Glutamatergic neuron (in vitro differentiated cells): ENCODE measurements at regions not wholly inside any gene's neighbourhood (a gene's known extent, or its start where the extent isn't known, plus 50 kb on each side); places are given as distances from the start of the nearest gene placed in this dataset.

Experiments used
- DNase-seq: peaks from one replicate; pipeline ENCODE4 v3.0.0; 2022
- H3K27ac Mint-ChIP-seq: one replicate; pipeline ENCODE4 v1.8.0; 2020; ENCODE audit warnings: mild to moderate bottlenecking, mixed read lengths, inconsistent platforms; ENCODE audit not compliant: unreplicated experiment
- H3K27me3 Mint-ChIP-seq: one replicate; pipeline ENCODE4 v1.8.0; 2020; ENCODE audit warnings: mild to moderate bottlenecking, moderate library complexity, mixed read lengths, inconsistent platforms; ENCODE audit not compliant: unreplicated experiment
- H3K36me3 Mint-ChIP-seq: one replicate; pipeline ENCODE4 v1.8.0; 2020; ENCODE audit warnings: mild to moderate bottlenecking, mixed read lengths, inconsistent platforms; ENCODE audit not compliant: unreplicated experiment
- H3K4me1 Mint-ChIP-seq: one replicate; pipeline ENCODE4 v1.8.0; 2020; ENCODE audit warnings: mild to moderate bottlenecking, low read depth, mixed read lengths, inconsistent platforms; ENCODE audit not compliant: unreplicated experiment
- H3K4me3 Mint-ChIP-seq: one replicate; pipeline ENCODE4 v1.8.0; 2020; ENCODE audit warnings: mild to moderate bottlenecking, mixed read lengths, inconsistent platforms; ENCODE audit not compliant: unreplicated experiment
- H3K9me3 Mint-ChIP-seq: one replicate; pipeline ENCODE4 v1.8.0; 2020; ENCODE audit warnings: mild to moderate bottlenecking, moderate library complexity, mixed read lengths, inconsistent platforms; ENCODE audit not compliant: unreplicated experiment
- TF ChIP-seq, protein P1 (sequence below): fragments of 200-600 bp; sonication (generic); IDR thresholded peaks from one replicate; pipeline ENCODE4 v1.5.0; 2021; ENCODE audit not compliant: partially characterized antibody, unreplicated experiment

- TF ChIP-seq, protein P1, sequence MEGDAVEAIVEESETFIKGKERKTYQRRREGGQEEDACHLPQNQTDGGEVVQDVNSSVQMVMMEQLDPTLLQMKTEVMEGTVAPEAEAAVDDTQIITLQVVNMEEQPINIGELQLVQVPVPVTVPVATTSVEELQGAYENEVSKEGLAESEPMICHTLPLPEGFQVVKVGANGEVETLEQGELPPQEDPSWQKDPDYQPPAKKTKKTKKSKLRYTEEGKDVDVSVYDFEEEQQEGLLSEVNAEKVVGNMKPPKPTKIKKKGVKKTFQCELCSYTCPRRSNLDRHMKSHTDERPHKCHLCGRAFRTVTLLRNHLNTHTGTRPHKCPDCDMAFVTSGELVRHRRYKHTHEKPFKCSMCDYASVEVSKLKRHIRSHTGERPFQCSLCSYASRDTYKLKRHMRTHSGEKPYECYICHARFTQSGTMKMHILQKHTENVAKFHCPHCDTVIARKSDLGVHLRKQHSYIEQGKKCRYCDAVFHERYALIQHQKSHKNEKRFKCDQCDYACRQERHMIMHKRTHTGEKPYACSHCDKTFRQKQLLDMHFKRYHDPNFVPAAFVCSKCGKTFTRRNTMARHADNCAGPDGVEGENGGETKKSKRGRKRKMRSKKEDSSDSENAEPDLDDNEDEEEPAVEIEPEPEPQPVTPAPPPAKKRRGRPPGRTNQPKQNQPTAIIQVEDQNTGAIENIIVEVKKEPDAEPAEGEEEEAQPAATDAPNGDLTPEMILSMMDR = no peak
- H3K4me1 Mint-ChIP-seq = peaks cover 4% of the 10 kb centered on the region
- H3K27me3 Mint-ChIP-seq = peaks cover 1% of the 10 kb centered on the region
- DNase-seq = no peak
- H3K36me3 Mint-ChIP-seq = no peaks in the 10 kb centered on the region
- peaks cover 1% of the 10 kb centered on the region for H3K9me3 Mint-ChIP-seq
- no peak overlapping the region for H3K27ac Mint-ChIP-seq
- no peak overlapping the region for H3K4me3 Mint-ChIP-seq
Measured at GRCh38 chr6:113622254-113622653, 234.9 kb upstream of the MARCKS start.

GRCh38 chr6:113623129-113623528 lies 234.0 kb upstream of the MARCKS start:
- Mint-ChIP-seq H3K4me1 (peaks cover 4% of the 10 kb centered on the region), H3K9me3 (peaks cover 1% of the 10 kb centered on the region), H3K27me3 (peaks cover 1% of the 10 kb centered on the region), H3K4me3 (no peak overlapping the region), H3K36me3 (no peaks in the 10 kb centered on the region), H3K27ac (no peak overlapping the region)
- no peak for DNase-seq
- TF ChIP-seq, protein P1 = no peak

- DNase-seq = no peak
- no peak overlapping the region for H3K27ac Mint-ChIP-seq
- peaks cover 1% of the 10 kb centered on the region for H3K9me3 Mint-ChIP-seq
- TF ChIP-seq, protein P1 = no peak
- no peaks in the 10 kb centered on the region for H3K27me3 Mint-ChIP-seq
- no peak overlapping the region for H3K4me3 Mint-ChIP-seq
- peaks cover 12% of the 10 kb centered on the region for H3K4me1 Mint-ChIP-seq
- H3K36me3 Mint-ChIP-seq = no peaks in the 10 kb centered on the region
Measured at GRCh38 chr6:113625850-113626249, 231.3 kb upstream of the MARCKS start.

- Mint-ChIP-seq H3K36me3 (no peaks in the 10 kb centered on the region), H3K27ac (no peak overlapping the region), H3K27me3 (no peaks in the 10 kb centered on the region), H3K4me1 (peaks cover 12% of the 10 kb centered on the region), H3K4me3 (no peak overlapping the region), H3K9me3 (peaks cover 1% of the 10 kb centered on the region)
- no peak for DNase-seq
- TF ChIP-seq, protein P1 = no peak
Measured at GRCh38 chr6:113626475-113626874, 230.7 kb upstream of the MARCKS start.

DNA sequence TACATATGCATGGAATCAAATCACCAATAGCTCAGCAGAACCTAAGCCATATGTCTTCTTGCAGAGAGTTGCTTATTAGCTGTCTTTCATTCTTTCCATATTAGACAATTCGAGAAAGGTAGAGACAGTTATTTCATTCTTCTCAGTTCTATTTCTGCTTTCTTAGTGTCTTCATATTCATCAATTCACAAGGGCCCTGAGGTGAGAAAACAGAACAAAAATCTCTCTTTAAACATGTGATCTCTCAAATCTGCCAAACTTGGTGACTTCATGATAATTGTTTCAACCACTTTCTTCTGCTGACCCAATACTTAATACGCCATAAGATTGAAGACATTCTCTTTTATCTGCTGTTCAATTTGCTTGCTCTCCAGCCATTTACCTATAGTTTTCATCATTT lies 229.7 kb upstream of the MARCKS start:
- Mint-ChIP-seq H3K27me3 (no peaks in the 10 kb centered on the region), H3K9me3 (peaks cover 1% of the 10 kb centered on the region), H3K4me1 (peaks cover 15% of the 10 kb centered on the region), H3K36me3 (no peaks in the 10 kb centered on the region), H3K27ac (no peak overlapping the region), H3K4me3 (no peak overlapping the region)
- TF ChIP-seq, protein P1 = no peak
- no peak for DNase-seq
